ENCODE measurements at regions not wholly inside any gene's neighbourhood (a gene's known extent, or its start where the extent isn't known, plus 50 kb on each side); places are given as distances from the start of the nearest gene placed in this dataset.

DNA sequence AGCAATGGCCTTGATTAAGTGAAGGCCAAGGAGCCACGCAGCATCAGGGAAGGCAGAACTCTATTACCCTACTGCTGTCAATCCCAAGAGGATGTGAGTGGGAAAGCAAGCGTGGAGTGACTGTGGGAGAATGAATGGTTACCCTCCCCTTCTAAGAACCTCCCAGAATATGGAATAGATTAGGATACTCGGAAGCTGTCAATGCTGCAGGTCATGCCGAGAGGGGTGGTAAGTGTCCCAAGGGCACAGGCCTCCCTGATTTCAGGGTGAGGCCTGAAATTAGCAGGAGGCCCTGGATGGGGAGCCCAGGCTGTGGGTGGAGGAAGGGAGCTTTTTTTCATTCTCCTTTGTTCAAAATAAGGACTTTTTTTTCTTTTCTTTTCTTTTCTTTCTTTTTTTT is 179.9 kb upstream of the JAG1 start:
- Histone ChIP-seq H3K36me3 (no peaks in the 10 kb centered on the region), H3K9me3 (no peaks in the 10 kb centered on the region), H3K27ac (replicated peaks in 1 of 4) (no peak overlapping the region), H3K27me3 (no peaks in the 10 kb centered on the region), H3K4me1 (peaks cover 0 to 15% (median 10%) of the 10 kb centered on the region in 4 donors), H3K4me3 (no peak overlapping the region)
- no peak for DNase-seq (ENCODE audit: extremely low spot score)
- WGBS: 78% methylated on average over 4 of the region's 4 CpGs
- TF ChIP-seq POLR2AphosphoS5 (IDR thresholded peaks at IDR 0.05): no peak
- no peak for TF ChIP-seq EP300 (IDR thresholded peaks at IDR 0.05)
- TF ChIP-seq POLR2A (IDR thresholded peaks at IDR 0.05; ENCODE audit: low read depth): no peak
- TF ChIP-seq, protein P1, sequence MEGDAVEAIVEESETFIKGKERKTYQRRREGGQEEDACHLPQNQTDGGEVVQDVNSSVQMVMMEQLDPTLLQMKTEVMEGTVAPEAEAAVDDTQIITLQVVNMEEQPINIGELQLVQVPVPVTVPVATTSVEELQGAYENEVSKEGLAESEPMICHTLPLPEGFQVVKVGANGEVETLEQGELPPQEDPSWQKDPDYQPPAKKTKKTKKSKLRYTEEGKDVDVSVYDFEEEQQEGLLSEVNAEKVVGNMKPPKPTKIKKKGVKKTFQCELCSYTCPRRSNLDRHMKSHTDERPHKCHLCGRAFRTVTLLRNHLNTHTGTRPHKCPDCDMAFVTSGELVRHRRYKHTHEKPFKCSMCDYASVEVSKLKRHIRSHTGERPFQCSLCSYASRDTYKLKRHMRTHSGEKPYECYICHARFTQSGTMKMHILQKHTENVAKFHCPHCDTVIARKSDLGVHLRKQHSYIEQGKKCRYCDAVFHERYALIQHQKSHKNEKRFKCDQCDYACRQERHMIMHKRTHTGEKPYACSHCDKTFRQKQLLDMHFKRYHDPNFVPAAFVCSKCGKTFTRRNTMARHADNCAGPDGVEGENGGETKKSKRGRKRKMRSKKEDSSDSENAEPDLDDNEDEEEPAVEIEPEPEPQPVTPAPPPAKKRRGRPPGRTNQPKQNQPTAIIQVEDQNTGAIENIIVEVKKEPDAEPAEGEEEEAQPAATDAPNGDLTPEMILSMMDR (IDR thresholded peaks at IDR 0.05): no peak
- intact Hi-C loops (cut with DNase I): no loop called here

DNA sequence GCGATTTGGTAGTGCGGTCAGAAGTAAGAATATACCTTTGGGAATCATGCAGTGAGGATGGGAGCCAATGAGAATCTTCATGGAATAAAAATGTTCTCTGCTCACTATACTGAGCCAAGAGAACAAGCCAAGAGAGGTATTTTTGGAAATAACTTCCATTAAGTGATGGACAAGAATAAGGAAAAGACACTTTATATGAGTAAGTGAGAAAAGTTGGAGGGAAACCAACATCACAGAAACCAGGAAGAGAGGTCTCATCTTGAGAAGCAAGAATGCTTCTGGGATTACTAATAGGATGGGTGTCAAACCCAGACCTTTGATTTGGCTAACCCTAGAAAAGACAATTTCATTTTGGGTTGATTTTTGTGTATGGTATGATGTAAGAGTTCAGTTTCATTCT is 181.2 kb upstream of the JAG1 start:
- H3K27me3 ChIP-seq: no peaks in the 10 kb centered on the region
- no peak overlapping the region for H3K4me3 ChIP-seq
- peaks cover 0 to 15% (median 7%) of the 10 kb centered on the region in 4 donors for H3K4me1 ChIP-seq
- H3K9me3 ChIP-seq: no peaks in the 10 kb centered on the region
- no peak overlapping the region for H3K27ac ChIP-seq (replicated peaks in 1 of 4)
- no peaks in the 10 kb centered on the region for H3K36me3 ChIP-seq
- WGBS: 86% methylated on average over 2 of the region's 2 CpGs
- no peak for DNase-seq (ENCODE audit: extremely low spot score)
- TF ChIP-seq, protein P1 (IDR thresholded peaks at IDR 0.05): no peak
- TF ChIP-seq POLR2AphosphoS5 (IDR thresholded peaks at IDR 0.05) (no peak), EP300 (IDR thresholded peaks at IDR 0.05) (no peak), POLR2A (IDR thresholded peaks at IDR 0.05; ENCODE audit: low read depth) (no peak)
- intact Hi-C loops (cut with DNase I): no loop called here

DNA sequence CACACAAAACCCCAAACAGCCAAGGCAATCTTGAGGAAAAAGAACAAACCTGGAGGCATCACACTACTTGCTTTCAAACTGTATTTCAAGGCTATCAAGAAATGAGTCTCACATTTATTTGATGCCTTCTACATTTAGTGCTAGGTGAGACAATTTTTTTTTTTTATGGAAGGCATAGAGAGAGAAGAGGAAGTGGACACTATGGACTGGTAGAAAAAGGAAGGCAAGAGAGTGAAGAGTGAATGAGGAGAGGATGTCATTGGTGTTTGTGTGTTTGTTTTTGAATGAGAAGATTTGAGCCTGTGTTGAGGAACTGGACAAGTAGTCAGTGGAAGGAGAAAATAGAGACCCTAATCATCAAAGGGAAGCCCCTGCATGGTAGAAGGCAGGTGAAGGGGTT is 182.0 kb upstream of the JAG1 start:
- H3K27ac ChIP-seq (replicated peaks in 1 of 4): no peak overlapping the region
- intact Hi-C loops (cut with DNase I): no loop called here
- H3K36me3 ChIP-seq: no peaks in the 10 kb centered on the region
- no peak for TF ChIP-seq POLR2A (IDR thresholded peaks at IDR 0.05; ENCODE audit: low read depth)
- no peak for TF ChIP-seq POLR2AphosphoS5 (IDR thresholded peaks at IDR 0.05)
- TF ChIP-seq, protein P1 (IDR thresholded peaks at IDR 0.05): no peak
- TF ChIP-seq EP300 (IDR thresholded peaks at IDR 0.05): no peak
- no peak for DNase-seq (ENCODE audit: extremely low spot score)
- H3K27me3 ChIP-seq: no peaks in the 10 kb centered on the region
- H3K9me3 ChIP-seq: no peaks in the 10 kb centered on the region
- no peak overlapping the region for H3K4me3 ChIP-seq
- H3K4me1 ChIP-seq: peaks cover 0 to 15% (median 7%) of the 10 kb centered on the region in 4 donors

DNA sequence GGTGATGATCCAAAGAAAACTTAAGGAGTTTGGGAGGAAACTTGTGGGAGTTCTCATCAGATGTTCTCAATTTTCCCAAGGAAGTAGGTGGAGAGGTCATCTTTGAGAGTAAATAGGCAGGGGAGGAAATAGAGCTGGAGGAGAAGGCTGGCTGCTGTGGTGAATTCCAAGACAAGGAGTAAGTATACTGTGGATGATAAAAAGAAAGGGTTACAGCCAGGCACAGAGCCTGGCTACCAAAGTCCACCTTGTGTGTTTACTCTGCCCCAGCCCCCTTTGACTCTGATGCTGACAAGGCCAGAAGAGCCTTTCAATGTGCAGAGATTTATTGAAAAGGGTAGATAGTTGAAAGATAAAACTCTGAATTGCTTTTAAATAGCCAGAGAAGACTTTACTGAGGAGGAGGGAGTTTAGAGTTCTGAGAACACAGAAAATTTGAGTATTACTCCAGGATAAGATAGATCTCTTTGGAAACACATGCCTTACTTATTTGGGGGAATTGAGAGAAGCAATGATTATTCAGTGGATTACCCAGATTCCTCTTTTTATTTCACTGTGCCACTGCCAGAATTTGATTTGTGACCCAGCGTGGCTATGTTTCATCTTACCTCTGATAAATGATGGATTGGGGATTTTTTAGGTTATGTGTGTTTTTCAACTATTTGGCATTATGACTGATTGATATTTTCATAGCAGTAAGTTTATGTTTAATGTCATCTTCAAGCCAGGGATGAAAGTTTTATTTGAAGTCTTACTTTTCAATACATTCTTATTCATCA is 182.6 kb upstream of the JAG1 start:
- intact Hi-C loops (cut with DNase I): no loop called here
- TF ChIP-seq POLR2A (IDR thresholded peaks at IDR 0.05; ENCODE audit: low read depth): no peak
- no peak for TF ChIP-seq EP300 (IDR thresholded peaks at IDR 0.05)
- no peak for TF ChIP-seq POLR2AphosphoS5 (IDR thresholded peaks at IDR 0.05)
- Histone ChIP-seq H3K27ac (replicated peaks in 1 of 4) (no peak overlapping the region), H3K36me3 (no peaks in the 10 kb centered on the region), H3K4me1 (peaks cover 0 to 15% (median 7%) of the 10 kb centered on the region in 4 donors), H3K4me3 (no peak overlapping the region), H3K9me3 (no peaks in the 10 kb centered on the region), H3K27me3 (no peaks in the 10 kb centered on the region)
- DNase-seq (ENCODE audit: extremely low spot score): no peak
- WGBS: 73% methylated on average over 1 of the region's 1 CpG

DNA sequence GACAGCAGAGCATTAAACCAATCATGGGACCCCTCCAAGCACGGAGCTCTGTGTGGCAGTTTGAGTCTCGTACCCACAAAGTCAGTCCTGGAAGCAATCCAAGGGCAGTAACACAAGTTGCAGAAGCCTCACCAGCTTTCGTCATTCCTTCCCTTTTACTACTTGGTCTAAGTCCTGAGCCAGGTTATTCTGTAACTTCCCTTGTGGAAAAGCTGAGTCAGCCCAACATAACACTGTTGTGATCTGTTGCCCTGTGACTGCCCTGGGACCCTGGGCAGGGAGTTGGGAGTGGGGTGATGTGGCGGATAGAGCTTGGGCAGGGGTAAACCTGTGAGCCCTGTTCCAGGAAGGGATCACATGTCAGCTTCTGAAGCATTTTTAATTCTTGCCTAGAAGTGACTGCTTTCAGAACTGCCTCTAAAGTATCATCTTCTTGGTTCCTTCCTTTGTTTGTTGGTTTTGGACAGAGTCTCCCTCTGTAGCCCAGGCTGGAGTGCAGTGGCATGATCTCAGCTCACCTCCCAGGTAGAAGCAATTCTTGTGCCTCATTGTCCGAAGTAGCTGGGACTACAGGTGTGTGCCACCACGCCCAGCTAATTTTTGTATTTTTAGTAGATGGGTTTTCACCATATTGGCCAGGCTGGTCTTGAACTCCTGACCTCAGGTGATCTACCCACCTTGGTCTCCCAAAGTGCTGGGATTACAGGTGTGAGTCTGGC is 183.7 kb upstream of the JAG1 start:
- Histone ChIP-seq H3K27me3 (no peaks in the 10 kb centered on the region), H3K27ac (replicated peaks in 1 of 4) (no peak overlapping the region), H3K4me1 (peaks cover 0 to 15% (median 7%) of the 10 kb centered on the region in 4 donors), H3K36me3 (no peaks in the 10 kb centered on the region), H3K4me3 (no peak overlapping the region), H3K9me3 (no peaks in the 10 kb centered on the region)
- peak; percentile 28 to 58 for TF ChIP-seq POLR2AphosphoS5 (IDR thresholded peaks at IDR 0.05)
- TF ChIP-seq POLR2A (IDR thresholded peaks at IDR 0.05; ENCODE audit: low read depth): no peak
- TF ChIP-seq, protein P1 (IDR thresholded peaks at IDR 0.05): no peak
- WGBS: 64% methylated on average over 6 of the region's 6 CpGs
- no peak for DNase-seq (ENCODE audit: extremely low spot score)
- intact Hi-C loops (cut with DNase I): no loop called here
